Keratinocyte (primary cell): ENCODE measurements at regions not wholly inside any gene's neighbourhood (a gene's known extent, or its start where the extent isn't known, plus 50 kb on each side); places are given as distances from the start of the nearest gene placed in this dataset.

Source experiments
- CTCF ChIP-seq, 3 experiments: IDR thresholded peaks in 1 of 3; conservative IDR thresholded peaks in 1 of 3; optimal IDR thresholded peaks in 1 of 3; 2 replicates in 2 of 3; 3 replicates in 1 of 3; pipeline versions ENCODE3 to v1.5.1; 2011; ENCODE audit warnings: low read length in 3 of 3, mild to moderate bottlenecking in 3 of 3, moderate library complexity in 2 of 3, control low read depth in 1 of 3, inconsistent platforms in 1 of 3; ENCODE audit not compliant: insufficient read depth in 2 of 3; ENCODE audit errors: extremely low read depth in 1 of 3
- EZH2 ChIP-seq: IDR thresholded peaks from one replicate; pipeline ENCODE4 v1.6.1; 2012; ENCODE audit warnings: inconsistent platforms, mild to moderate bottlenecking, low read length, moderate library complexity

- TF ChIP-seq CTCF (optimal IDR thresholded peaks at IDR 0.05 in 1 of 3, IDR thresholded peaks at IDR 0.05 in 1 of 3, conservative IDR thresholded peaks at IDR 0.05 in 1 of 3; ENCODE audit: extremely low read depth in 1 of 3, insufficient read depth in 2 of 3, low read length in 3 of 3) (no peak), EZH2 (no peak)
Observed at GRCh38 chr5:113757508-113757907, 244.0 kb downstream of the YTHDC2 start.
